Peyer's patch (tissue), 4 donors: ENCODE measurements at regions not wholly inside any gene's neighbourhood (a gene's known extent, or its start where the extent isn't known, plus 50 kb on each side); places are given as distances from the start of the nearest gene placed in this dataset.
"Not testable (repeated sequence)": the region's sequence is repeated elsewhere in the genome, so short reads cannot be mapped to it uniquely, and the experiment has no call there.

Experiments used
- DNase-seq, 3 donors: peaks; one replicate each; pipeline ENCODE4 v3.0.0-alpha.2; 2017 to 2019
- H3K27ac ChIP-seq, 4 donors: fragments of 200-600 bp; sonication (generic); one replicate each; pipeline ENCODE4 v1.5.1; 2016 to 2019
- H3K27me3 ChIP-seq, 2 donors: fragments of 200-600 bp; sonication (generic); one replicate each; pipeline ENCODE4 v1.5.1; 2019
- H3K36me3 ChIP-seq, 3 donors: fragments of 200-600 bp; sonication (generic); one replicate each; pipeline ENCODE4 v1.5.1; 2016 to 2019
- H3K4me1 ChIP-seq, 4 donors: fragments of 200-600 bp; sonication (generic); one replicate each; pipeline ENCODE4 v1.5.1; 2016 to 2019
- H3K4me3 ChIP-seq, 4 donors: fragments of 200-600 bp; sonication (generic); 1 replicate in 3 of 4; 2 replicates in 1 of 4; pipeline ENCODE4 v1.5.1; 2016 to 2019; ENCODE audit warnings: mild to moderate bottlenecking in 1 of 4
- H3K9me3 ChIP-seq, 4 donors: fragments of 200-600 bp; sonication (generic); one replicate each; pipeline ENCODE4 v1.5.1; 2016 to 2019; ENCODE audit warnings: mild to moderate bottlenecking in 1 of 4
- POLR2A ChIP-seq, 2 donors: fragments of 450-650 bp; IDR thresholded peaks; one replicate each; pipeline ENCODE4 v1.5.1; 2017; ENCODE audit warnings: antibody characterized with exemption in 2 of 2, mild to moderate bottlenecking in 2 of 2, moderate library complexity in 2 of 2
- TF ChIP-seq, protein P1 (sequence below), 6 experiments: fragments of 450-650 bp in 4 of 6; fragments of 200-600 bp in 2 of 6; sonication (generic) in 1 of 6; IDR thresholded peaks; one replicate each; pipeline ENCODE4 v1.5.1; 2017 to 2019; ENCODE audit warnings: antibody characterized with exemption in 6 of 6, mild to moderate bottlenecking in 3 of 6, moderate library complexity in 1 of 6

DNA sequence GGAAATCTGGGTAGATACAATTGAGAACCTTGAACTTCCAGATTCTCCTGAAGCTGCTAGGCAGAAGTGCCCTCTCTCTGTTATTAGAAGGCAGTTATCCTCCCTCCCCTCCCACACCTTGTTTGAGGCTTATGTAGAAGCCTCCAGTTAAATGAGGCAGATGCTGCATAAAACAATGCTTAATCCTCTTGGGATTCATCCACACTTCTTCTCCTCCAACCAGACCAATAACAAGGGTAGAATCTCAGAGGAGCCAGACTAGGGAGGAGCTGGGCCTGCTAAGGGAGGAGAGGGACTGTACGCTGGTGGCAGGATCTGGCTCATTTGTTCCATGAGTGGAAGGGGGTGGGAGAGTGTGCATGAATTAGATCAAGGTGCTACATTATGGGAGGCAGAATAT lies 88.3 kb upstream of the PRR23C start:
- Histone ChIP-seq H3K27ac (no peak overlapping the region), H3K4me3 (no peak overlapping the region), H3K36me3 (no peaks in the 10 kb centered on the region), H3K9me3 (no peaks in the 10 kb centered on the region), H3K4me1 (no peaks in the 10 kb centered on the region), H3K27me3 (no peaks in the 10 kb centered on the region)
- DNase-seq: no peak
- TF ChIP-seq, protein P1, sequence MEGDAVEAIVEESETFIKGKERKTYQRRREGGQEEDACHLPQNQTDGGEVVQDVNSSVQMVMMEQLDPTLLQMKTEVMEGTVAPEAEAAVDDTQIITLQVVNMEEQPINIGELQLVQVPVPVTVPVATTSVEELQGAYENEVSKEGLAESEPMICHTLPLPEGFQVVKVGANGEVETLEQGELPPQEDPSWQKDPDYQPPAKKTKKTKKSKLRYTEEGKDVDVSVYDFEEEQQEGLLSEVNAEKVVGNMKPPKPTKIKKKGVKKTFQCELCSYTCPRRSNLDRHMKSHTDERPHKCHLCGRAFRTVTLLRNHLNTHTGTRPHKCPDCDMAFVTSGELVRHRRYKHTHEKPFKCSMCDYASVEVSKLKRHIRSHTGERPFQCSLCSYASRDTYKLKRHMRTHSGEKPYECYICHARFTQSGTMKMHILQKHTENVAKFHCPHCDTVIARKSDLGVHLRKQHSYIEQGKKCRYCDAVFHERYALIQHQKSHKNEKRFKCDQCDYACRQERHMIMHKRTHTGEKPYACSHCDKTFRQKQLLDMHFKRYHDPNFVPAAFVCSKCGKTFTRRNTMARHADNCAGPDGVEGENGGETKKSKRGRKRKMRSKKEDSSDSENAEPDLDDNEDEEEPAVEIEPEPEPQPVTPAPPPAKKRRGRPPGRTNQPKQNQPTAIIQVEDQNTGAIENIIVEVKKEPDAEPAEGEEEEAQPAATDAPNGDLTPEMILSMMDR (IDR thresholded peaks at IDR 0.05): no peak
- no peak for TF ChIP-seq POLR2A (IDR thresholded peaks at IDR 0.05)

DNA sequence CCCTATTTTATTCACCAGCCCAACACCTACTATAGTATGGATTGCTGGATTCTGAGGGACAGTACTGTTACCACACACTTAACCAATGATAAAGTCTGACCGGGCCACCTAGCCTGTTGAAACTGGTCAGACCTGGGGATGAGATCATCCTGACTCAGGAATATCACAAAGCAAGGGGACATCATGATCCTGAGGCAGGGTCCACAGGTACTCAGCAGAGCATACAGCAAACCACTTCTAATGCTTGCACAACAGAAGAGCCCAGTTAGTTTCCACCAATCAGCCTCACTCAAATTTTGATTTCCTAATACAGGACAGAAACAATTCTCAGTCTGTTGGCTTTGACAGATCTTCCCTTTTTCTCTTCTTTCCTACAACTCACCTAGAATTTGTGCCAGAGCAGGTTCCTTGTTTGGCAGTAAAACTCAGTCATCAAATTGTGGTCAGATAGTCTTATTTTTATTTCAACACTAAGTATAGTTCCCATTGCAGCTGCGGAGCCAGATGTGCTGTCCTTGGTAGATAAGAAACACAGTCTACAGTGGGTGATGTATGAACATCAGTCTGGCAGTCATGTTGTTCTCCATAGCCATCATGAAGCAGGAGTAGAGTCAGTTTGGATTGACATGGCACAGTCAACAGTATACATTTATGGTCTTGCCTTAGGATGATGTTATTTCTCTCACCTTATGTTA lies 90.1 kb upstream of the PRR23C start:
- no peaks in the 10 kb centered on the region for H3K36me3 ChIP-seq
- H3K9me3 ChIP-seq: no peaks in the 10 kb centered on the region
- no peaks in the 10 kb centered on the region for H3K4me1 ChIP-seq
- no peaks in the 10 kb centered on the region for H3K27me3 ChIP-seq
- no peak for DNase-seq
- H3K27ac ChIP-seq: no peak overlapping the region
- no peak overlapping the region for H3K4me3 ChIP-seq
- TF ChIP-seq, protein P1 (IDR thresholded peaks at IDR 0.05): no peak
- no peak for TF ChIP-seq POLR2A (IDR thresholded peaks at IDR 0.05)

DNA sequence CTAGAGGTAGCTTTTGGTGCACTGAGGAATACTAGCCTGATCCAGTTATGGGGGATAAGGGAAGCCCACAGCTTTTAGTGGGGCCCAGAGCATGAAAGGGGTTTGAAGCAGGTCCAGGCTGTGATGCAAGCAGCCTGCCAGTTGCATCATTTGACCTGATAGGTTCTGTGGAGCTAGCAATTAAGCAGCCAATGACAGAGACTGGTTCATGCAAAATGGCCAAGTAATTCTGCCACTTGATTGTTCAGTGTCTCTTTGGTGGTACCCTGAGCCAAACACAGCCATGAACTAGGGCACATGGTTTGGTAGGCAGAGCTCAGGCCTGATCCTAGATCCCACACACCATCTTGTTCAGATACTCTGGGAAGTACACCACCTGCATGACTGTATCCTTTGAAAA lies 91.0 kb upstream of the PRR23C start:
- H3K27ac ChIP-seq: no peak overlapping the region
- H3K27me3 ChIP-seq: no peaks in the 10 kb centered on the region
- DNase-seq: no peak
- no peaks in the 10 kb centered on the region for H3K9me3 ChIP-seq
- H3K36me3 ChIP-seq: no peaks in the 10 kb centered on the region
- TF ChIP-seq, protein P1 (IDR thresholded peaks at IDR 0.05): no peak
- TF ChIP-seq POLR2A (IDR thresholded peaks at IDR 0.05): no peak
- no peaks in the 10 kb centered on the region for H3K4me1 ChIP-seq
- H3K4me3 ChIP-seq: no peak overlapping the region

DNA sequence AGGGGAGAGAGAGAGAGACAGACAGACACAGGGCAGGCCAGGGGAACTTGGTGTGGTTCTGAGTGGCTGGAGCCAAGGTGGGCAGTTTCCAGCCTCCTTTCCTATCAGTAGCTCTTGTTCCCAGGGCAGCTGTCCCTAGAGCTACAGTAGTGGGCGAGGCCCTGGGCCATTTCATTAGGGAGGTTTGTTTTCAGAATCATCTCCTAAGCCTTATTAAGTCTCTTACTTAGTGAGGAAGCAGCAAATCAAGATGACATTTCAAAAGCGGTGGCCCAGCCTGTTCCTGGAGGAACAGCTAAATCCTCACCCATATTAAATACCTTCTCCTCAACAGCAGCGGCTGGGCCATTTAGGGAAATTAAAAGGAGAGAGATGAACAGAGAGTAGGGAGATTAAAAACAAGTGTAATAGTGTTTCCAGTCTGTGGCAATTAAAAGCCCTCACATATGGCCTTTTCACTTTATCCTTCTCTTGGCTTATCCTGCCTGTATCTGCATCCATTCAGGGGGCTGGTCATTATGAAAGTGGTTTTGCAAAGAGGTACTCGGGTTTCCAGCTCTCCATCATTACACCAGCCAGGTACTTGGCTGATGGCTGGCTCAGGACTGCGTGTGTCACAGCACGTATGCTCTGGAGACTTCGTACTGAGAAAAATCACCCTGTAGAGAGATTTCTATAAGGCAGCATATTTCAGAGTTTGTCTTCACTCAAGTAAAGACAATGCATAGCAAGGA lies 91.9 kb upstream of the PRR23C start:
- no peak overlapping the region for H3K27ac ChIP-seq
- no peaks in the 10 kb centered on the region for H3K4me1 ChIP-seq
- no peak for DNase-seq
- TF ChIP-seq, protein P1 (IDR thresholded peaks at IDR 0.05): no peak
- no peak for TF ChIP-seq POLR2A (IDR thresholded peaks at IDR 0.05)
- H3K9me3 ChIP-seq: no peaks in the 10 kb centered on the region
- no peaks in the 10 kb centered on the region for H3K27me3 ChIP-seq
- no peaks in the 10 kb centered on the region for H3K36me3 ChIP-seq
- H3K4me3 ChIP-seq: no peak overlapping the region

DNA sequence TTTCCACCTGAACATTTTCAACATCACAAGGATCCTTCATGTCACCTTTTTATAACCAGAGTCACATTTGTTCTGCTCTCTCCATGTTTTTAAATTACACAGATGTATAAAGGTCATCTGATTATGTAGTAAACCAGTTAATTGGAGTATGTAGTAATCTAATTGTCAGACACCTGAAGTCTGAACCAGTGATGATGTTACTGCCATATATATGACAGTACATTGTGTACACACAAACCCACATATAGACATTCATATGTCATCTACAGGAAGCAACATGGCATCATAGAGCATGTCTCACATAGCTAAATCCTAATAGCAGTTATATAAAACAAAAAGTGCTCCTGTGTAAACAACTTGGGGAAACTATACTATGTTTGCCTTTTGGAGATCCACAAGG lies 95.9 kb upstream of the PRR23C start:
- no peak overlapping the region for H3K4me3 ChIP-seq
- H3K9me3 ChIP-seq: no peaks in the 10 kb centered on the region
- TF ChIP-seq POLR2A (IDR thresholded peaks at IDR 0.05): no peak
- TF ChIP-seq, protein P1 (IDR thresholded peaks at IDR 0.05): no peak
- H3K27ac ChIP-seq: no peak overlapping the region
- no peaks in the 10 kb centered on the region for H3K27me3 ChIP-seq
- DNase-seq: no peak
- H3K36me3 ChIP-seq: no peaks in the 10 kb centered on the region
- no peaks in the 10 kb centered on the region for H3K4me1 ChIP-seq

DNA sequence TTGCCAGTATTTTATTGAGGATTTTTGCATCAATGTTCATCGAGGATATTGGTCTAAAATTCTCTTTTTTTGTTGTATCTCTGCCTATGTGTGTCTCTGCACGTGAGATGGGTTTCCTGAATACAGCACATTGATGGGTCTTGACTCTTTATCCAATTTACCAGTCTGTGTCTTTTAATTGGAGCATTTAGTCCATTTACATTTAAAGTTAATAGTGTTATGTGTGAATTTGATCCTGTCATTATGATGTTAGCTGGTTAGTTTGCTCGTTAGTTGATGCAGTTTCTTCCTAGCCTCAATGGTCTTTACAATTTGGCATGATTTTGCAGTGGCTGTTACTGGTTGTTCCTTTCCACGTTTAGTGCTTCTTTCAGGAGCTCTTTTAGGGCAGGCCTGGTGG lies 101.3 kb upstream of the PRR23C start:
- not testable (repeated sequence) for H3K27ac ChIP-seq, H3K27me3 ChIP-seq, DNase-seq, H3K36me3 ChIP-seq, H3K4me3 ChIP-seq, H3K4me1 ChIP-seq, H3K9me3 ChIP-seq
